ENCODE measurements at regions not wholly inside any gene's neighbourhood (a gene's known extent, or its start where the extent isn't known, plus 50 kb on each side); places are given as distances from the start of the nearest gene placed in this dataset.

- TF ChIP-seq GATA2 (IDR thresholded peaks at IDR 0.05; ENCODE audit: low read depth, low read length) (no peak), GATA3 (IDR thresholded peaks at IDR 0.05; ENCODE audit: low read depth, low read length) (no peak)
Measured at GRCh38 chr7:9181356-9181755, 747.9 kb downstream of the NXPH1 start.

GRCh38 chr7:9186730-9187129 lies 753.3 kb downstream of the NXPH1 start:
- TF ChIP-seq GATA2 (IDR thresholded peaks at IDR 0.05; ENCODE audit: low read depth, low read length) = no peak
- no peak for TF ChIP-seq GATA3 (IDR thresholded peaks at IDR 0.05; ENCODE audit: low read depth, low read length)

- TF ChIP-seq GATA2 (IDR thresholded peaks at IDR 0.05; ENCODE audit: low read depth, low read length) = no peak
- TF ChIP-seq GATA3 (IDR thresholded peaks at IDR 0.05; ENCODE audit: low read depth, low read length) = no peak
Measured at GRCh38 chr7:9189703-9190102, 756.3 kb downstream of the NXPH1 start.

GRCh38 chr7:9192969-9193368 lies 759.6 kb downstream of the NXPH1 start:
- TF ChIP-seq GATA2 (IDR thresholded peaks at IDR 0.05; ENCODE audit: low read depth, low read length) (no peak), GATA3 (IDR thresholded peaks at IDR 0.05; ENCODE audit: low read depth, low read length) (no peak)

GRCh38 chr7:9200626-9201025 lies 767.2 kb downstream of the NXPH1 start:
- TF ChIP-seq GATA2 (IDR thresholded peaks at IDR 0.05; ENCODE audit: low read depth, low read length) (no peak), GATA3 (IDR thresholded peaks at IDR 0.05; ENCODE audit: low read depth, low read length) (no peak)

- TF ChIP-seq GATA2 (IDR thresholded peaks at IDR 0.05; ENCODE audit: low read depth, low read length) (no peak), GATA3 (IDR thresholded peaks at IDR 0.05; ENCODE audit: low read depth, low read length) (no peak)
Measured at GRCh38 chr7:9201928-9202327, 768.5 kb downstream of the NXPH1 start.

- TF ChIP-seq GATA3 (IDR thresholded peaks at IDR 0.05; ENCODE audit: low read depth, low read length) (no peak), GATA2 (IDR thresholded peaks at IDR 0.05; ENCODE audit: low read depth, low read length) (no peak)
Measured at GRCh38 chr7:9204571-9204970, 771.2 kb downstream of the NXPH1 start.

GRCh38 chr7:9210114-9210513 lies 776.7 kb downstream of the NXPH1 start:
- no peak for TF ChIP-seq GATA2 (IDR thresholded peaks at IDR 0.05; ENCODE audit: low read depth, low read length)
- TF ChIP-seq GATA3 (IDR thresholded peaks at IDR 0.05; ENCODE audit: low read depth, low read length) = no peak

- TF ChIP-seq GATA2 (IDR thresholded peaks at IDR 0.05; ENCODE audit: low read depth, low read length) (no peak), GATA3 (IDR thresholded peaks at IDR 0.05; ENCODE audit: low read depth, low read length) (no peak)
Measured at GRCh38 chr7:9217204-9217603, 783.8 kb downstream of the NXPH1 start.

- no peak for TF ChIP-seq GATA3 (IDR thresholded peaks at IDR 0.05; ENCODE audit: low read depth, low read length)
- no peak for TF ChIP-seq GATA2 (IDR thresholded peaks at IDR 0.05; ENCODE audit: low read depth, low read length)
Measured at GRCh38 chr7:9226500-9226899, 793.1 kb downstream of the NXPH1 start.

- no peak for TF ChIP-seq GATA2 (IDR thresholded peaks at IDR 0.05; ENCODE audit: low read depth, low read length)
- TF ChIP-seq GATA3 (IDR thresholded peaks at IDR 0.05; ENCODE audit: low read depth, low read length) = no peak
Measured at GRCh38 chr7:9231630-9232121, 798.3 kb downstream of the NXPH1 start.

GRCh38 chr7:9240001-9240400 lies 806.6 kb downstream of the NXPH1 start:
- TF ChIP-seq GATA3 (IDR thresholded peaks at IDR 0.05; ENCODE audit: low read depth, low read length) (no peak), GATA2 (IDR thresholded peaks at IDR 0.05; ENCODE audit: low read depth, low read length) (no peak)

- TF ChIP-seq GATA3 (IDR thresholded peaks at IDR 0.05; ENCODE audit: low read depth, low read length) (no peak), GATA2 (IDR thresholded peaks at IDR 0.05; ENCODE audit: low read depth, low read length) (no peak)
Measured at GRCh38 chr7:9241826-9242225, 808.4 kb downstream of the NXPH1 start.

GRCh38 chr7:9242636-9243035 lies 809.2 kb downstream of the NXPH1 start:
- TF ChIP-seq GATA3 (IDR thresholded peaks at IDR 0.05; ENCODE audit: low read depth, low read length) (no peak), GATA2 (IDR thresholded peaks at IDR 0.05; ENCODE audit: low read depth, low read length) (no peak)

- TF ChIP-seq GATA2 (IDR thresholded peaks at IDR 0.05; ENCODE audit: low read depth, low read length) (no peak), GATA3 (IDR thresholded peaks at IDR 0.05; ENCODE audit: low read depth, low read length) (no peak)
Measured at GRCh38 chr7:9250876-9251275, 817.5 kb downstream of the NXPH1 start.

GRCh38 chr7:9264395-9264794 lies 831.0 kb downstream of the NXPH1 start:
- TF ChIP-seq GATA2 (IDR thresholded peaks at IDR 0.05; ENCODE audit: low read depth, low read length) (no peak), GATA3 (IDR thresholded peaks at IDR 0.05; ENCODE audit: low read depth, low read length) (no peak)
